Body of pancreas (tissue), 4 donors: ENCODE measurements at regions not wholly inside any gene's neighbourhood (a gene's known extent, or its start where the extent isn't known, plus 50 kb on each side); places are given as distances from the start of the nearest gene placed in this dataset.

ENCODE experiments used
- CTCF ChIP-seq, 7 experiments: fragments of 450-650 bp in 4 of 7; fragments of 200-600 bp in 3 of 7; sonication (generic) in 3 of 7; IDR thresholded peaks; one replicate each; pipeline ENCODE4 v1.5.1; 2016 to 2019; ENCODE audit warnings: antibody characterized with exemption in 7 of 7
- POLR2A ChIP-seq, 3 donors: fragments of 450-650 bp; IDR thresholded peaks; one replicate each; pipeline ENCODE4 v1.6.1; 2016; ENCODE audit warnings: antibody characterized with exemption in 3 of 3, mild to moderate bottlenecking in 2 of 3

- TF ChIP-seq POLR2A (IDR thresholded peaks at IDR 0.05) (no peak), CTCF (IDR thresholded peaks at IDR 0.05) (no peak)
Observed at GRCh38 chr13:40494513-40494912, 171.9 kb downstream of the FOXO1 start.
